Mesenteric fat pad (tissue), 1 donor: ENCODE measurements at regions not wholly inside any gene's neighbourhood (a gene's known extent, or its start where the extent isn't known, plus 50 kb on each side); places are given as distances from the start of the nearest gene placed in this dataset.

Experiments
- DNase-seq: peaks from one replicate; pipeline ENCODE4 v3.0.0-alpha.2; 2020; ENCODE audit warnings: low spot score
- donor health status: DM: yes; HTN: yes; CAD: no.

DNA sequence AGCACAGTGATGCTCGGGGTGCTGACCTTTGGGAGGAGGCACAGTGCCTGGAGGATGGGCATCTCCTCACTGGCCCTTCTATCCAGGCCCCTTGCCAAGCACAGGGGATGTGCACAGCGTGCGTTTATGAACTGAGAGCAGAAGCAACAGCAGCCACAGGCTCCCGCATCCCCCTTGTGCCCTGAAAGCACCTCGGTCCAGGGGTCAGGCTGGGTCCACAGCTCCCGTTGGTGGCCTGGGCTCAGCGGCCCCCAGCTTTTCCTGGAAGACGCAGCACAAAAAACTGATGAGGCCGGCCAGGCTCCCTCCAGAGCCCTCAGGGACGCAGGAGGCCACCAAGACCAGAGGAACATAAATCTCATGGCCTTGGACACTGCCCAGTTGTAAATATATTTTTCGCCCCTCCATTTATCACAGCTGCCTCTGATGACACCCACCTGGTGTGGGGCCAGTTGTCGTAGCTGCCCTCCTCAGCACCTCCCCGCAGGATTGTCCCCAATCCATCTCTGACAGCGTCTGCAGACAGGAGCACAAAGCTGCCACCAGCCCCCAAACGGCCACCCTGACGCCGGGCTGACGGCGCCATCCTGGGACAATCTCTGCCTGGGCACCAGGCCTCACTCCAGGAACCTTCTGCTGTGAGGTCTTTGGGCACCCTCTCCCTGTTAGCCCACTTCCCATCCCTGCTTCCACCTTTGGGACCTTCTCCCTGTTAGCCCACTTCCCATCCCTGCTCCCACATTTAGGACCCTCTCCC is 203.1 kb downstream of the BRD1 start:
- DNase-seq, result no peak

DNA sequence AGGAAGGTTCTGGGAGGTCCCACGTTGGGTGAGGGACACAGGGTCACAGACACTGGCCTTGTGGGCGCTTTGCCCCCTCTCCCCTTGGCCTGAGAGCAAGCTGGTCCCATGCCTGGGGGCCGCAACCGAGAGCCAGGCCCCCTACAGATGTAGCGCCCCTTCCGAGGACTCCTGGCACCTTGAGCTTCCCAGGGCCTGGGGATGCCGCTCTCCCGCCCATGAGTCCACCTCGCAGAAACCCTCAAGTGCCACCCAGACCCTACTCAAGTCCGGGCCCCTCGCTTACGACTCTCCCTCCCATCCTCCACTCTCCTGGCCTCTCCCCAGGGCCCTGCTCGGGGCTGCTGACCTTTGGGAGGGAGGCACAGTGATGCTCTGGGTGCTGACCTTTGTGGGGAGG is 204.0 kb downstream of the BRD1 start:
- no peak for DNase-seq

DNA sequence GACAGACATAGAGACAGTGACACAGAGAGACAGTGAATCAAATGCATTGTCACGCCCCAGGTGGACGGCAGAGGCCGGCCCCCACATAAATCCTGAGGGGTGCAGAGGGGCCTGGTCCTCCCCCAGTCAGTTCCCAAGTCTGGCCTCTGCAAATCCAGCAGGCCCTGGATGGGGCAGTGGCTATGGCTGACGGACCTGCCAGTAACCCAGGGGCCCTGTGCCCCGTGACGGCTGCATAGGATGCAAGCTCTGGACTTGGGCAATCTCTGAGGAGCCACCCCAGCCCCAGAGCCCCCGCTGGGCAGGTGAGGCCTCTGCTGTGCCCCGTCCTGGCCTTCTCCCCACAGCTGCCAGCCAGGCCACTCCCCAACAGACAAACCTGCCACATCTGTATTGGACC is 204.5 kb downstream of the BRD1 start:
- no peak for DNase-seq

DNA sequence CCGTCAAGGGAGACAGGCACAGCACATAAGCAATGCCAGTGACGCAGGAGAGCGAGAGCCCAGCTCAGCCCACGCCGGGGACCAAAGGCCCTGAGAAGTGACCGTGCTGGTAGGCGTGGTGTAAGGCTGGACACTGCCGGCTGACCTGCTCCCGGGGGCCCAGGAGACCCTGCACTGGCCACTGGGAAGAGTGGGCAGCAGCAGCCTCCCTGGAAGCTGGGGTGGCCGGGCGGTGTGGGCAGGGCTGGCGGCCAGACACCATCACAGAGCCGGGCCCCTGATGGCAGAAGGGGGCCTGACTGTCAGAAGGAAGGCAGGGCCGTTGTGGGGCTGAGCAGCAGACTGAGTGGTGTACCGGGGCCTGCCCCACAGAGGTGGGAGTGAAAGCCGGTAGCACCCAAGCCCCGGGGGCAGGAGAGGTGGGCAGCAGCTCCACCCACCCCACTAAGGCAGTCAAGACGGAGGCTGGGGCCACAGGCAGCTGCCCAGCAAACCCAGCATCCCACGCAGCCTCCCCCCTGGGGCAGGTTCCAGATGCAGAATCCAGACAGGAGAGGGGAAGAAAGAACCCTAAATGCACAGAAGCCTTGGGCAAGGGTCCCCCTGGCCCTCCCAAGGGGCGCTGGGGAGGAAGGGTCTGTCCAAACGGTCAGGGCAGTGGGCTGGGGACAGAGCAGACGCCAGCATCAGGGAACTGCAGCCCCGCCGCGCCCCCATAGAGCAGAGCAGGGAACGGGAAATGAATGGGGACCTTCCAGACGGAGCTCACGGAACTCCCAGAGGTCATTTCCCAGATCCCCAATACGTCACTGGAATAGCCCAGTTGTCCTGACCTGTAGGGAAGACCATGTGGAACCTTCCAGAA is 205.2 kb downstream of the BRD1 start:
- no peak for DNase-seq

DNA sequence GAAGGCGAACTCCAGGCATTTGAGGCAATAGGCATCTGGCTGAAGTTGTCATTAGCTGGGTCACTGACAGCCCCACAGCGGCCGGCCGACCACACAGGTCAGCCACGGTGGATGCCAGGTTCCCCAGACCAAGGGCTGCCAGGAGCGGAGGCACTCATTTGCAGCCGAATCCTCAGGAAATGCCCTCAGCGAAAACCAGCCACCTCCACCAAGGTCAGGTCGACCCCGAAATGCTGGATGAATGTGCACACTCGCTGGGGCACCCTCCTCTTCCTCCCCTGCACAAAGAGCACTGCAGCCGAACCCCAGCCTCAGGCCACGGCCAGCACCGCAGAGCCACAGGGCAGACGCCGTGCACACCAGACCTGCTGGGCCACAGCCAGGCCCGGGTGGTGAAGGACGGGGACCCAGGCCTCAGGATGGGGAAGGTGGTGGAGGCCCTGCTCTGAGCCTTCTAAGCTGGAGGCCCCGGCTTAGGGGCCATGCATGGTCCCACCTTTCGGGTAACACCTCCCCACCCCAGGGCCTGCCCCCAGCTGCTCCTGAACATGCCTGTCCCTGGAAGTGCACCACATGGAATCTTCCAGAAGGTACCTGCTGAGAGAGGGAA is 206.0 kb downstream of the BRD1 start:
- DNase-seq, result no peak

DNA sequence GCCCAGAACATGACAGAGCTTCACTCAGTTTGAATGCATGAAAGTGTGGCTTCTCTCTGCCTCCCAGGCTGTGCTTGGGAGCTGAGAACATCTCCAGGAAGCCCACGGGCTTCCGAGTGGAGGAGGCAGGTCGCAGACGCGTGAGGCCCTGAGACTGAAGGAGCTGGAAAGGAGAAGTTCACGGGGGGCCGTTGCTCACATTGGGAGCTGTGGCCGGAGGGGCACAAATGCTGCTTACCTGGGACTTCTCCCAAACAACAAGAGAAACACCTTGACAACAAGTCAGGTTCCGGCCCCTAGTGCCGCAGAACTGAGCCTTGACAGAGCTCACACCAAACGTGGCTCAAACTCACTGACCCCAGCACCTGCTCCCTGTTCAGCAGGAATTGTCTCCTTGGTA is 207.0 kb downstream of the BRD1 start:
- no peak for DNase-seq

DNA sequence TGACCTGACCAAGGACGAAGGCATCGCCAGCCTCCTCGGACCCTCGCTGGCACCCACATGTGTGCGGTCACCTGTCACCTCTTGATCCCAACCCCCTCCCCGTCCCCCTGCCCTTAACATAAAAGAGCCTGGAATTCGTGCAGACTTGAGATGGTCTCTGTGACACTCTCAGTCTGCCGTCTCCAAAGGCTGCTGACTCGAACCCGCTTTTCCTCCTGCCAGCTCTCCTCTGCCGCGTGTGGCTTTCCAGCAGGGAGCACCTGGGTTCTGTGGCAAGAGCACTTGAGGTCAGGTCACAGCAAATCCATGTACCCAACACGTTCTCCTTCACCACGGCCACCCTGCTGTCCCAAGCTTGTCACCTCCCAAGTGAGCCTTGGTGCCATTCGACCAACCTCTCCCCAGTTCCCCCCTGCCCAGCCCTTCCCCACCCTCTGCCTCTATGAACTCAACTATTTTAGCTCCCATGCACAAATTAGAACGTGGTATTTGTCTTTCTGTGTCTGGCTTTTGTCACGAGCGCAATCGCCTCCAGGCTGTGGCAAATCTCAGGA is 207.6 kb downstream of the BRD1 start:
- DNase-seq, result no peak

DNA sequence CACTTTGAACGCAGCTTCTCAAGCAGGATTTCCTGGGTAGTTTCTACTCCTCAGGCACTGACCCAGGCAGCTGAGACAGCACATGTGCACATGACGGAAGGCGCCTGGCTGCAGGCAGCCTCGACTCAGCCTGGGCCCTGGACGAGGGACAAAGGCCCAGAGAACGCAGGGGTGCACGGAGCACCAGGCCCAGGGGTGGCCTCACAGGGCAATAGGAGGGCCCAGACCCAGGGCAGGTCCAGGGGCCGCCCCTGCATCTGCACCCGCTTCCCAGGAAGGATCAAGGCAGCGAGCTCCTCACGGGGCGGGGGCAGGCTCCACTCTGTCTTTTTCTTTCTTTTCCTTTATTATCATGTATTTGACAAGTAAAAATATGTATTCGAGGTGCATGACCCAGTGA is 208.4 kb downstream of the BRD1 start:
- DNase-seq, result no peak

DNA sequence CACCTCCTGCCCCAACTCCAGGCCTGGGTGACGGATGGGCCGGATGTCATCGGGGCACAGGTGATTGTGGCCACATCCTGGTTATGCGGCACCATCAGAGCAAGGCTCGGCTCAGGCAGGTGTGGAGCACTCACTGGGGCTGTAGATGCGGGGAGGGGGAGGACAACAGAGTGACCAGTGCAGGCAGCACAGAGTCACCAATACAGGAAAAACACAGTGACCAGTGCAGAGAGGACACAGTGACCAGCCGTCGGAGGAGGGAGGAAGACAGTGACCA is 209.1 kb downstream of the BRD1 start:
- DNase-seq, result no peak

DNA sequence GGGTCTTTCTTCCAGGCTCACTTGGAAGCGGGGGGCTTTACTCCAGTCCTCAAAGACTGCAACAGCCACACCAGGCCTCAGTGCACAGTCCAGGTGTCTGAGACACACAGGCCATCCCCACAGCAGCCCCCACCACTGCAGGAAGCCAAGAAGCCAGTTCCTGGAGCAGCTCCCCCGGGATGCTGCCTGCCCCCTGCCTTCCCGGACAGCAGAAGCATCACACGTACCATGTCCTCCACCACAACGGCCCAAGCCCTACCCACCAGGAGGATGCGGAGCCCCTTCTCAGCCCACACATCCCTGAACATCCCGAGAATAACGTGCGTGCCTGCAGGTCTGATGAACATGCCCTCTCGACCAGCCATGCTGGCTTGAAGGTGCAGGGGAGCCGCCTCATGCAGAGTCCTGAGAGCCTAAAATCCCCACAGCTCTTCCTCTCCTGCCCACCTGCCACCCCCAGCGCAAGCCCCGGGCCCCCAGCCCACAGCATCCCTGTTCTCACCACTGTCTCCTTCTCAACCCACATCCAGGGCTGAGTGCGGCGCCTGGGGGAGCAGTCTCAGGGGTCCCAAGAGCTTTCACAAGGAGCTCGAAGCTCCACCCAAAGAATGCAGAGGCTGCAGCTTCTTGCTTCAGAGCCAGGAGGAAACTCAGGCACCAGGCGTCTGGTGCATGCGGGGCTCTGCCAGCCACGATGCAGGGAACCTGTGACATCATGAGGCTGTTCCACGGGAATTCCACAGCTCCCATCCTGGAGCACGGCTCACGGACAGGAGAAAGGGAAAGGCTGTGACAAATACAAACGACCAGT is 209.6 kb downstream of the BRD1 start:
- no peak for DNase-seq

DNA sequence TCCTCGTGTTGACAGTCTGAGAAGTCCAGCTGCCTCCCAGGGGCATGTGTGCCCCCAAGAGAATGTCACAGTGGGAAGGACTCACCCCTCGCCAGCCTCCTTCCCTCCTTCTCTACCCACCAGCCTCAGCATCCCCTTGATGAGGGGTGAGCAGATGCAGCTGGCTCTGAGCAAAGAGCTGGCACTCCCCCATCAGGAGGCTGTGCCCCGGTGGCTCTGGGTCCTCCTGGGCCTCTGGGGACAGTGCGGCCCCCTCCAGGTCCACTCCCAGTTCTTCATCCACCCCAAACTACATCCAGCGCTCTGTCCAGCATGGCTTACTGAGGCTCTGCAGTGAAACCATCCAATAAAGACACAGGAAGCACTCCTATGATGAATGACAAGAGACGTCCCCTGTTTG is 210.4 kb downstream of the BRD1 start:
- no peak for DNase-seq

DNA sequence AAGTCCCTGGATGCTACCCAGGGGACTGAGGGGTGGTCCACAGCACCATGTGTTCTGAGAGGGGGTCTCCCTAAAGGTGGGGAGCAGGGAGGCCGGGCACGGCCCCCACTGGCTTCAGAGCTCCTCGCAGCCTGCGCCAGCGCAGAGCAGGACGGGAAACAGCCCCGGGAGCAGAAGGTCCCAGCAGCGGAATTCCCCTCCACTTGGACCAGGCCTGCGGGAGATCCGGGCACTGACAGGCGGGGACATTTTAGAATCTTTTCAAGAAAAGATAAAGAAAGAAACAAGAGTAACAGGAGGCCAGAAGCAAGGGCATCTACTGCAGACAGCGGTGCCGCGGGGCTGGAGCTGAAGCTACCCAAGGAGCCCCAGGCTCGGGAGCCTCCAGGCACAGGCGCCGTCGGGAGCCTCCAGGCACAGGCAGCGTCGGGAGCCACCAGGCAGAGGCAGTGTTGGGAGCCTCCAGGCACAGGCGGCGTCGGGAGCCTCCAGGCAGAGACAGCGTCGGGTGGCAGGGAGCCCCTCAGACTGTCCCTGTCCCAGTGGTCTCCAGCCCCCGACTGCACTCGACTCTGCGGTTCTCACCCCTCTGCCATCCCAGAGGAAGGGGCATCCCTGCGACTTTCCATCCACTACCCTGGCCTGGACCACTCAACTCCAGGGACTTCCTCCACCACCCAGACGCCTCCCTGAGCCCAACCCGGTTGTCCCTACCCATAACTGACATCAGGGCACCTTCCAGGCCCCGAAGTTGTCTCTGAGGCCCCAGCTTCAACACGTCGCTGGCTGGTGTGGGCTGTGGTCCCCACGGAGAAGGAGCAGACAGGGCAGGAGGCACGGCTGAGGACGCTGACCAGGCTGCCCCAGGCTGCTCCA is 211.1 kb downstream of the BRD1 start:
- DNase-seq, result no peak

DNA sequence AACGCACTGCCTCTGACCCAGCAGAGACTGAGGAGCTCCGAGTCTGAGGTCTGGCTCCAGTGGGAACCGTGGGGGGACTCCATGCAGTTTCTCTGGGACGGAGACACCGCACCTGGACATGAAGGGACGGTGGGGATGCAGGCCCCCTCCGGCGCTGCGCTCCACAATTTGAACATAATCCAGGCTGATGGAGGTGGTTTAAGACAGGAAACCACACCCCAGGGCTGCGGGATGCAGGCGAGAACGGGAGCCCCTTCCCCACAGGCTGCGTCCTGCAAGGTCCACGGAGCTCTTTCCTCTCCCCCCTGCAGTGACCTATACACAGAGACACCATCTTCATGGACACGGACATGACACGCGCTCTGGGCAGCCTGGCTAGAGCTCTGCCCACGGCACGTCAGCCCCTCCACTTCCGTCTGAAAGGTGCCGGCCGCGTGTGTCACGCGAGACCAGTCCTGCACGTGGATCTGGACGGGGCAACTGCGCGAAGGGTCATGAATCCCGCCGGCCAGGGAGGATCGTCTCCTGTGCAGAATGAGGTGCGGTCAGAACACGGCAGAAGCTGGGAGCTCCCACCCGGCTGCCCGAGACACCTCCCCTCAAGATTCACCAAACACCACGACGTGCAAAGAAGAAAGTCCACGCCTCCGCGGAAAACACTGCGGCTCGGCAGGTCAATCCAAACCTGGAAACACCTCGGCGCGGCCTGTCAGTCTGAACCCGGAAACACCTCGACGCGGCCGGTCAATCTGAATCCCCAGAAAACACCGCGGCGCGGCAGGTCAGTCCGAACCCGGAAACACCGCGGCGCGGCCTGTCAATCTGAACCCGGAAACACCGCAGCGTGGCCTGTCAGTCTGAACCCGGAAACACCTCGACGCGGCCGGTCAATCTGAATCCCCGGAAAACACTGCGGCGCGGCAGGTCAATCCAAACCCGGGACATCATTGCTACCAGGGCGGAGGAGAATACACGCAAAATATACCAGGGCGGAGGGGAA is 212.4 kb downstream of the BRD1 start:
- DNase-seq, result no peak

DNA sequence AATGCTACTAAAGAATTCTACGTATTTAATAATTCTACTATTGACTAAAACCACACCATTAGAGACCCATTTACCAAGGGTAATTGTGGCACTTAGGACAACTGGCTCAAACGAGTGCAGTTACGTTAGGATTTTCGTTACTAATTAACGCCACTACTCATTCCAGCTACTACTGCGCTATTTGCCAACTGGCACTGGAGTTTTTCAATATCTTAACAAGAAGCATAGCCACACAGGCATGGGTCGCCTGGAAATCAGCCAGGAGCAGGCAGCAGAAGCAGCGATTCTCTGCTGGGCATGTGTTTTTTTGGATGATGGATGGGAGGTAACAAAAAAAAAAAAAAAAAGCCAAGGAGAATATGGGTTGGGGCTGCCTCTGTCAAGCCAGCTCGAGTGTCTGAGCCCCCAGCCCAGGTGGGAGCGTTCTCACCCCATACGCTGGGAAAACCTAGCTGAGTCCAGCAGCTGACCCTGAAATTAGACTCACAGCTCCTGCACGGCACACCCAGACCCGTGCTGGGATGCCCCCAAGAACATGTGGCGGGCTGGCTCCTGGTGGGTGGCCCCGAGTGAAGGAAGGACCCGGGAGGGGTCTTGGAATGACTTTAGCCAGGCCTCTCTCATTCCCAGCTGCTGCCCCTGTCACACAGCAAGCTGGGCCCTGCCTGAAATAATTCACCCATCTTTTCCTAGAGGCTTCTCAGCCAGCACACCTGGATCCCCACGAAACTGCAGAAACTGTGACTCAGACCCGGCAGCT is 214.0 kb downstream of the BRD1 start:
- DNase-seq, result no peak

DNA sequence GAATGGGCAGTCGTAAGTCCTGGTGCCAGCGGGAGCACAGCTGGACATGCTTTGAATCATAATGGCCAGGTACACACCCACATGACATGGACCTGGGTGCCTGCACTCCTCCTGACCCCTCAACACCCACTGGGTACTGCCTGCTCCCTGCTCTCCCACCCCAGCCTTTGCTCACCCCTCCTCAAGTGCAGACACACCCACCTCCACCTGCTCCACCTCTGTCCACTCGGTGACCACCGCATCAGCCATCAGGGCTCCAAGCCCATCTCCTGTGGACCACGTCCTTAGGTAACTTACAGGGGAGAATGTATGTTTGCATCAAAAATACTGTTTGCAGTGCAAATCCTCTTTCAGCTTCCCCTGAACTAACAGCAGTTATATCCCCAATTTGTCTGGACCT is 214.6 kb downstream of the BRD1 start:
- DNase-seq, result no peak

DNA sequence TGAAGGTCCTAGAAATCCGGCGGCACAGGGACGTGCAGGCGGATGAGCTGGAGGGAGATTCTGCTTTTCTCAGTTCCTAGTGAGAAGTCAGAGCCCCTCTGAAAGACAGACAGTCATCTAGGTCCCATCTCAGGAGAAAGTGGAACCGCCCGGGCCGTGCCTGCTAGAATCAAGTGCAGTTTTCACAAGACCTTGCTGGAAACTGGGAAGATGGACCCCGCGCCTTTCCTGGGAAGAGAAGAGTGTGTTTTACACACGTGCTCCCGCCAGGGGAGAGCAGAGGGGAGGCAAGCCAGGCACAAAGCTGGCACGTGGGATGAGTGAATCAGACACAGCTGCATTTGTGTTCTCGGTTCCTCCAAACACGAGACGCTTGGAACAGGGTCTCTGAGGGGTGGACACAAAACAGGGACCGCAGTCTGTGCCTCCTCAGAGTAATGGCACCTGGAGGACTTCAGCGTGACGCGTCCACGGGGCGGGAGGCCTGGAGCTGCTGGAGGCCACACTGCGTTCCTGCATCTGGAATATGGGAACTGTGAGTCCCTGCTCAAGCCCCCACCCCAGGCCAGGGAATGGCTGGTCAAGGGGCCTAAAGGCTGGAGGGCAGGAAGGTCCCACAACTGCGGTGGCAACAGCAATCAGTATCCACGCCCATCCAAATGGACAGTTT is 218.3 kb downstream of the BRD1 start:
- no peak for DNase-seq

DNA sequence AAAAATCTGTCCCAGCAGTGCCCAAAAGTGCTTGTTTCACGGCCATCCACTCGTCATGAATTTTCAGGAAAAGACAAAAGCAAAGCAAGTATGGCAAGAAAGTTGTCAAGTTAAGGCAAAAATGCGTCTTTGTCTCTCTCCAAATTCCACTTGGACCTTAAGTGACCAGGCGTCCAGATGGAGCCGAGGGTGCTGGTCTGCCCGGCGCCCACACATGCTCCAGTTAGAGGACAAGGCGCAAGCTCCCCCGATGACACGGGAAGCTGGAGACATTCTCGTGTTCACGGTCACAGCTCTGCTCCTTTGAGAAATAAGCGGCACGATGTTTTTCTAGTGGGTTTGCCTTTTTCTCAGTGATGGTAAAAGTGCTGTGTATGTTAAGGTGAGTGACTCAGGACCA is 219.0 kb downstream of the BRD1 start:
- DNase-seq, result no peak

DNA sequence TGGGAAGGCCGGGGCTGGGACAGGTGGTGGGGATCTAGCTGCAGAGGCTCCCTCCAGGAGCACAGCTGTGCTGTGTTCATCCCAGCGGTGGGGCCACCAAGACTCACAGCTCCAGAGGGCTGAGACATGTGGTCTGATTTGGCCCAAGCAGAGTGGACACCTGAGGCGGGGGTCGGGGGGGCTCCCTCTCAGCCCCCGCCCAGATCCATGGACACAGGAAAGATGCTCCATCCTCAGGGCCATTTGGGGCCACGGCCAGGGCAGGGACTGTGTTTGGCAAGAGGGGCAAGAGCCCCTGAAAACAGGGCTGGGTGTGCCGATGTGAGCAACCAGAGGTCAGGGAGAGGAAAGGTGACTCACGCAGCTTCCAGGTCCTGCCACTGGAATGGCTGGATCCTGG is 219.4 kb downstream of the BRD1 start:
- no peak for DNase-seq
